ENCODE measurements at regions not wholly inside any gene's neighbourhood (a gene's known extent, or its start where the extent isn't known, plus 50 kb on each side); places are given as distances from the start of the nearest gene placed in this dataset.
"Not testable (repeated sequence)": the region's sequence is repeated elsewhere in the genome, so short reads cannot be mapped to it uniquely, and the experiment has no call there.

DNA sequence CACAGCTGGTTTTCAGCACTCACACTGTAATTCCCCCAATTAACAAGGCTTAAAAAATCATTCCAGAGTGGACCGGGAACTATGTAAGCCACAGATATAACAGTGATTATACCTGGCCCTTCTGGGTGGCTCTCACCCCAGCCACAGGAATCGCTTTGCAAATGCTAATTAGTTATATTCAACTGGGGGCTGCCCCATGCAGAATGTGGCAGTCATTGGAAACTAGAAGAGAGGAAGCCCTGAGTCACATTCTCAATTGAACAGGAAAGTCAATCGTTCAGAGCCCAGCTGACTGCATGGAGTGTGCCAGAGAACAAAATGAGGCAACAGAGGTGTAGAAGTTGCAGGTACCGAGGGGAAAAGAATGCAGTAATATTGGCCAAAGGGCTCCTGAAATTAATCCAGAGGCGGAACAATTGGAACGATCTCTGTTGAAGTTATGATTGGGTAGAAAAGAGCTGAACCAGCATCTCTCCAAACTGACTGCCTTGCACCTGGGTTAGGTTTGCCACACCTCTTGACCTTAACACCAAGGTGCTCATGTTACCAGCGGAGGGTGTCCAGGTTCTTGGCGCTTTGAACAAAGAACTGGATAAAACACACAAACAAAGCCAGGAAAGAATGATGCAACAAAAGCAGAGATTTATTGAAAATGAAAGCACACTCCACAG is 909.7 kb upstream of the AUTS2 start:
- no peak for DNase-seq

DNA sequence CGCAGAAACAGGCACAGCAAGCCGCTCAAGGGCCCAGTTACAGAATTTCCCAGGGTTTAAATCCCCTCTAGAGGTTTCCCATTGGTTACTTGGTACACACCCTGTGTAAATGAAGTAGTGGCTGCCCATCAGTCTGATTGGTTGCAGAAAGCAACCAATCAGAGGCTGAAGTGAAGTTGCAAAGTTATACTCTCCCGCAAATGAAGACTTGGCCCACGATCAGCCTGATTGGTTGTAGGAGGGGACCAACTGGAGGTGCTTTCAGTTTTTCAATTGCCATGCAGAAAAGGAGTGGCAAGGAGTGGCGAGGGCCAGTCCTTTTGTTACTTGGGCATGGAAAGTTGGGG is 909.2 kb upstream of the AUTS2 start:
- no peak for DNase-seq

DNA sequence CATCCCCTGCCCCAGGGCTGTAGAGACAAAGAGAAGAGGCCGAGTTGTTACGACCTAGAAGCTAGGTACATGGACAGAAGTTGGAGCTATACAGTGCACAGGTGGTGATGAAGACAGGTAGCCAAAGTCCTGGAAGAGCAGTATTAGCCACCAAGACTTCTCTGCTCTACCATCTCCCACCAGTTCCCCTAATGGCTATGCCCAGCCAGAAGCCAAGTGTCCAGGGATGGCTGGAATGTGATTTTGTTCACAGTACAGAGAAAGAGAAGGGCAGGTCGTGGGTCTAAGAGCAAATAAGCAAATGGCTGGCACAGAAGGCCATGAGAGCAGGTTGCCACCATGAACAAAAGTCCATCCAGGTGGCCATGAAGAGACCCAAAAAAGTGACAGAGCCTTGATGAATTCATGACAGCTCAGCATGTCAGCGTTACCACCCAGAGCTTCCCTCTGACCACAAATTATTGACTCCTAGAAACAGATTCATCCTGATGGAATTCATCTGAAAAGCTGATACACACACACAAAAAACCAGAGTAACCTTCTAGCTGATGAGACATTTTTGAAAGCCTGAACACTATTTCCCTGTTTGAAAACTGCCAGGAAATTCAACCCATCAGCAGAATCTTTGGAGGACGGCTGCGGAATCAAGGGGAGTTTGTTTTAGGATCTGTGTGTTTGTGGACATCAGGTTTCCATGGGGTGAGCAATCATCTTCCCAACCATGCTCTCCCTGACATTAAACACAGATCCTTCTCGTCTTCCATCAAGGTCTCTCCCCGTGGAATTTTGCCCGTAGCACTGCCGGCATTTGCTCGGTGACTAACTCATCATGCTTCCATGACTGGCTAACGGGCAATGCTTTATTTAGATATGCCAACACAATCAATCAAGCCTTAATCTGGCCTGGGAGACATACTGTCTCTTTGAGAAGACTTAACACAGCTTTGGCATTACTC is 906.7 kb upstream of the AUTS2 start:
- DNase-seq, result no peak

- no peak for DNase-seq
These were observed 905.8 kb upstream of the AUTS2 start for GRCh38 chr7:68692511-68692910.

DNA sequence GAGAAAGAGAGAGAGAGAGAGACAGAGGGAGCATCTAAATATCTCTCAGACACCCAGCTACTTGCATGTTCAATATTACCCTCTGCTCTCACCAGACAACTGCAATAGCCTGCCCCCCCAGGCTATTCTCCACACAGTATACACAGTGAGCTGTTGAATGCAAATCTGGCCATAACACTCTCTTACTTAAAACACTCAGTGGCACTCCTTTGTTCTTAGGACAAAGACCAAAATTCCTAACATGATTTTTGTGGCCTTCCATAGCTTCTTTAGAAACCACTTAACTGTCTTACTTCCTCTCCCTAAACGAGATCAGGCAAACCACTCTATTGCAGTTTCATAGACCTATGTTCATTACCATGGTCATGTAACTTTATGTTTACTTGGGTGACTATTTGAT is 903.6 kb upstream of the AUTS2 start:
- DNase-seq, result no peak

DNA sequence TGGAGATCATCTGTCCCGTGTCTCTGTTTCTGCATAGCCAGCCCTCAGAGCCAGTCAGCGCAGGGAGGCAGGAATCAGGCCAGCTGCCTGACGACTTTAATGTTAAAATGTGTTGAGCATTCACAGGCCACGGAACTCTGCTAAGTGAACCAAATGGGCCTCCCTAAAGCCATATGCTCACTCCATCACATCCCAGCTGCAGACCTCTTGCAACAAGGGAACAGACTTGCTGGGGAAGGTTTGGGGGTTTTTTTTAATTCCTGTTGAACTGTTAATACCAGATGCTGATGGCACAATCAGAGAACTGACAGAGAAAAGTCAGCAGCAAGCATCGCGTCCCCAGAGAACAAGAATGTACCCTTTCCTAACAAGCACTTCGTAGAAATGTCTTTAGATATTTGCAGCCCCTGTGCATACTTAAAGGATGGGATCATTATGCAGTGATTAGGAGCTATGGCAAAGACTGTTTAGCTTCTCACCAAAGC is 900.4 kb upstream of the AUTS2 start:
- DNase-seq, result no peak

DNA sequence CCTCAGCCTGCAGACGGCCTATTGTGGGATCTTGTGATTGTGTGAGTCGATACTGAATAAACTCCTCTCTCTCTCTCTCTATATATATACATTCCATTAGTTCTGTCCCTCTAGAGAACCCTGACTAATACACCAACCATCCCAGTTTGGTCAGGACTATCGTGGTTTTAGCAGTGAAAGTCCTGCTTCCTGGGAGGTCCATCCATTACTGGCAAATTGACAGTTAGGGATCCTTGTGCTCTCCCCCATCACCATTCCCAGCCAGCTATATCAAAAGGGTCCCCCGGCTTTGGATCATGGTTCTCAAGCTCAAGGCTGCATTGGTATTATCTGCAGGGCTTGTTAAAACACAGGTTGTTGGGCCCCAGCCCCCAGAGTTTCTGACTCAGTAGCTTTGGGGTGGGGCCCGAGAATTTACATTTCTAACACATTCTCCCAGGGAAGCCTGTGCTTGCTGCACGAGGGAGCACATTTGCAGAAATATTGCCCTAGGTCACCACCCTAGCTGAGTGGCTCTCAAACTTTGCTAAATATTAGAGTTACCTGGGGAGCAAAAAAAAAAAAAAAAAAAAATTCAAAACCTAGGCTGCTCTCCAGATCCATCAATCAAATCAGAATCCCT is 899.1 kb upstream of the AUTS2 start:
- no peak for DNase-seq

DNA sequence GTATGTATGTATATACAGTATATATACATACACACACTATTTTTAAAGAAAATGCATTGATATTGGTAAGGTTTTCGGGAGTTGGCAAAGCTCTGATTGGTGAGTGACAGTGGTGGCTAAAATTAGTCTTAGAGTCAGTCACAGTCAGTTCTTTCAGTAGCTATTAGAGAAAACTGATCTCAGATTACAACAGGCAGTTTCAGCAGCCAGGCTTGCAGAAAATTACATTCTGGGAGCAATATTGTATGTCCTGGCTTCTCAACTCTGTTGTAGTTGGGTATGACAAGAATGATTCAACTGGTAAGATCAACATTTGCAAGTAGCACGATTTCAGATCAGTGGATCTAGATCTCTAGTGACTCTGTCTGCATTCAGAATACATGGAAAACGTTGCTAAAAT is 897.9 kb upstream of the AUTS2 start:
- no peak for DNase-seq

DNA sequence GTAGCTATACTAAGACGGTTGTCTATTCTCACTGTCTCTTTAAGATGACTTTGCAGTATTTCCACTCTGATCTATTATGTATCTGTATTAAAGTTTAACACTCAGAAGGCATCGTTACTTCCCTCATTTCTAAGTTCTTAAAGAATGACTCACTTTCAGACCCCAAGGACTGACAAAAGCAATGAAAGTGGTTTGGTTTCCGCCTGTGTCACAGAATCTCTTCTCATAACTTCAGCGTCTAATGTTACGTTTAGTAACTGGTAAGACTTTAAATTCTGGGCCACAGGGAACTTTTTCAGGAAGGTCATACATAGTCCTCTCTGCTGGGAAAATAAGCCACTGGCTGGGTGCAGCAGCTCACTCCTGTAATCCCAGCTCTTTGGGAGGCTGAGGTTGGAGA is 892.0 kb upstream of the AUTS2 start:
- DNase-seq, result no peak

GRCh38 chr7:68707159-68707558 is 891.1 kb upstream of the AUTS2 start:
- DNase-seq, result no peak

GRCh38 chr7:68707958-68708357 is 890.3 kb upstream of the AUTS2 start:
- no peak for DNase-seq

GRCh38 chr7:68712956-68713495 is 885.2 kb upstream of the AUTS2 start:
- DNase-seq, result no peak

GRCh38 chr7:68714135-68714534 is 884.1 kb upstream of the AUTS2 start:
- not testable (repeated sequence) for DNase-seq

DNA sequence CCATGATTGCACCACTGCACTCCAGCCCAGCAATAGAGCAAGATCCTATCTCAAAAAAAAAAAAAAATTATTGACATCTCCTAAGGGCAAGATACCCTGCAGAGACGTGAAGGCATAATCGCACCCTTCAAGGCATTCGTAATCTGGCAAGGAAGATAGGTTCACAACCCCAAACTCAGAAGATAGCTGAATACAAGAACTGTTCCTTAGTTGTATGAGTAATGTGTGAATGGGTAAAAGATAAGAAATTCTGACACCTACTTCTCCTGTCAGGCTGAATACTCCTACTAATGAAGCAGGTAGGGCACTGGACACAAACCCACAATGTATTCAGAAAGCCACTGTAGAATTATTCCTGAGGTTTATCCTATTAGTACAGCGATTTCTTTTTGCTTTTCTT is 882.4 kb upstream of the AUTS2 start:
- DNase-seq, result no peak

DNA sequence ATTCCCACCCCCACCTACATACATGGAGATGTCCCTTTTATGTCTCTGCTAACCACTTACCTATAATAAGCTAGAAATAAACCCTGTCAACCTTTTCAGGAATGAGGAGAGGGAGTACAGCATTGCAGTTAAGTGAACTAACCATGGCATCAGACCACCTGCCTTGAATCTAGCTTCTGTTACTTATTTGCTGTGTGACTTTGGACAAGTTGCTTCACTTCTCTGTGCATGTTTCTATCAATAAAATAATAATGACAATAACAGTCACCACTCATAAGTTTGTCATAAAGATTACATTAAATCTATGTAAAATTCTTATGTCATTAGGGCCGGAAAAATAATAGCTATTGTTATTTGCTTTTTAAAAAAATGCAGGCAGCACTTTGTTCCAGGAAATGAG is 881.1 kb upstream of the AUTS2 start:
- DNase-seq, result no peak

- no peak for DNase-seq
These were observed 880.2 kb upstream of the AUTS2 start for GRCh38 chr7:68718097-68718551.

GRCh38 chr7:68720697-68721096 is 877.6 kb upstream of the AUTS2 start:
- no peak for DNase-seq

DNA sequence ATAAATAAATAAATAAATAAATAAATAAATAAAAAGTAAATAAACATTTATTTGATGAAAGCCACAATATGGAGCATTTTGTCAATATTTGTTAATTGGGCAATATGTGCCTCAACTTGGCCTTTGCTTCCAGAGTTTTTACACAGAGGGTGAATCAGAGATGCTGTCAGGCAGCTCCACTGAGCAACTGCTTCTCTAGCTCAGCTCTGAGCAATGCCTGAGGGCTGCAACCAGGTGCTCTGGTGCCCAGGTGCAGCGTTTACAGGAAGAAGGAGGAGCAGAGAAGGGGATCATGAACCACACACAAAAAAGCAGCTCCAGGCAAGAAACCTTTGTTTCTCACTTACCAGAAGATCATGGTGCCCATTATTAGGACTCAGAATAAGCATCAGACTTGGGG is 876.2 kb upstream of the AUTS2 start:
- no peak for DNase-seq

DNA sequence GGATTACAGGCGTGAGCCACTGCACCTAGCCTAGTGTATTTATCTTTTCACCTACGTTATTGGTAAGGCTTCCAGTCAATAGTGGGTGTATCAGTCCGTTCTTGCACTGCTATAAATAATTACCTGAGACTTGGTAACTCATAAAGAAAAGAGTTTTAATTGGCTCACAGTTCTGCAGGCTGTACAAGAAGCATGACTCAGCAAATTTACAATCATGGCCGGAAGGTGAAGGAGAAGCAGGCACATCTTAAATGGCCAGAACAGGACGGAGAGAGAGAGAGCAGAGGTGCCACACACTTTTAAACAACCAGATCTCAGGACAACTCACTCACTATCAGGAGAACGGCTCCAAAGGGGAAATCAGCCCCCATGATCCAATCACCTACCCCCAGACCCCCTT is 873.3 kb upstream of the AUTS2 start:
- DNase-seq, result no peak

- DNase-seq, result no peak
These were observed 872.2 kb upstream of the AUTS2 start for GRCh38 chr7:68725843-68726785.

- DNase-seq, result not testable (repeated sequence)
These were observed 869.6 kb upstream of the AUTS2 start for GRCh38 chr7:68728720-68729119.

- DNase-seq, result no peak
These were observed 868.9 kb upstream of the AUTS2 start for GRCh38 chr7:68729371-68729770.

Measured in CD4-positive, alpha-beta T cell treated with Interleukin-17A for 1 hour (primary cell).